HCT116 (cell line): ENCODE measurements at regions not wholly inside any gene's neighbourhood (a gene's known extent, or its start where the extent isn't known, plus 50 kb on each side); places are given as distances from the start of the nearest gene placed in this dataset.

ENCODE experiments used
- ATAC-seq: fragments of 200-7000 bp; cut with Tn5 transposase; 2 replicates; pipeline ENCODE4 v1.9.1; 2020; ENCODE audit warnings: mild to moderate bottlenecking, moderate library complexity
- BruUV-seq: library from RNA; stranded (reverse); fragments of 400-500 nt; replicated peaks from 2 replicates; lab custom pipeline; 2021; lab: Mats Ljungman, UMichigan
- CTCF ChIA-PET: fragments of 300-600 bp; sonication (Branson Sonifier 250); formaldehyde crosslinking; loops from one replicate; lab custom pipeline; 2021; ENCODE audit warnings: antibody characterized with exemption; lab: Charles Lee
- POLR2A ChIA-PET: fragments of 300-600, 350-600 bp; sonication (Branson Sonifier 250); formaldehyde crosslinking; loops from one replicate; lab custom pipeline; 2021; ENCODE audit warnings: antibody characterized with exemption; lab: Charles Lee
- RAD21 ChIA-PET, 2 experiments: fragments of 300-600 bp; sonication (Branson Sonifier 250); formaldehyde crosslinking; loops; one replicate each; lab custom pipeline; 2023; ENCODE audit warnings: low total read pairs in 2 of 2; ENCODE audit not compliant: uncharacterized antibody in 2 of 2, unreplicated experiment in 2 of 2, low non-redundant PET in 1 of 2; lab: Charles Lee
- DNase-seq: peaks from one replicate; pipeline ENCODE4 v3.0.0-alpha.2; 2010; ENCODE audit warnings: low read depth, low spot score
- H2AFZ ChIP-seq: fragments of 200-600 bp; shearing (Covaris generic), sonication (generic); 2 replicates; pipeline ENCODE4 v1.6.1; 2017; ENCODE audit warnings: low read depth, mixed run types, mixed read lengths, antibody characterized with exemption, low read length; ENCODE audit not compliant: poor library complexity, severe bottlenecking
- H3K27ac ChIP-seq: 2 replicates; pipeline ENCODE4 v1.5.1; 2012; ENCODE audit warnings: low read depth, low read length
- H3K27me3 ChIP-seq: fragments of 200-600 bp; sonication (generic); 2 replicates; pipeline ENCODE4 v1.6.1; 2016; ENCODE audit warnings: mixed run types, low read length, mixed read lengths; ENCODE audit not compliant: insufficient read depth
- H3K36me3 ChIP-seq, 2 experiments: fragments of 200-500 bp in 1 of 2; fragments of 200-600 bp in 1 of 2; sonication (Bioruptor generic) in 1 of 2; sonication (generic) in 1 of 2; 2 replicates each; pipeline versions ENCODE4 v1.5.1 to v1.6.1; 2014 to 2016; ENCODE audit warnings: low read length in 2 of 2, inconsistent platforms in 1 of 2, mixed read lengths in 1 of 2, mixed run types in 1 of 2; ENCODE audit not compliant: insufficient read depth in 2 of 2, control insufficient read depth in 1 of 2
- H3K4me1 ChIP-seq, 2 experiments: fragments of 200-600 bp in 1 of 2; sonication (generic) in 1 of 2; 2 replicates each; pipeline versions ENCODE4 v1.5.1 to v1.6.1; 2012 to 2017; ENCODE audit warnings: low read length in 2 of 2, inconsistent platforms in 1 of 2, mild to moderate bottlenecking in 1 of 2, mixed read lengths in 1 of 2, mixed run types in 1 of 2, moderate library complexity in 1 of 2; ENCODE audit not compliant: insufficient read depth in 2 of 2, control insufficient read depth in 1 of 2
- H3K4me2 ChIP-seq: fragments of 200-600 bp; sonication (generic); 2 replicates; pipeline ENCODE4 v1.6.1; 2017; ENCODE audit warnings: mixed run types, low read length, mixed read lengths
- H3K4me3 ChIP-seq, 2 experiments: fragments of 200-600 bp in 1 of 2; sonication (generic) in 1 of 2; replicated peaks in 1 of 2; 2 replicates each; pipeline ENCODE4 v1.5.1; 2011 to 2016; ENCODE audit warnings: low read length in 2 of 2, control low read depth in 1 of 2, low read depth in 1 of 2, mild to moderate bottlenecking in 1 of 2, mixed read lengths in 1 of 2, mixed run types in 1 of 2
- H3K79me2 ChIP-seq: fragments of 200-600 bp; sonication (generic); 2 replicates; pipeline ENCODE4 v1.6.1; 2017; ENCODE audit warnings: mild to moderate bottlenecking, mixed run types, low read length, moderate library complexity, mixed read lengths; ENCODE audit not compliant: insufficient read depth
- H3K9ac ChIP-seq: fragments of 200-600 bp; sonication (generic); 2 replicates; pipeline ENCODE4 v1.6.1; 2016; ENCODE audit warnings: low read length, mixed read lengths
- H3K9me2 ChIP-seq: fragments of 200-600 bp; sonication (generic), shearing (Covaris generic); 2 replicates; pipeline ENCODE4 v1.6.1; 2017; ENCODE audit warnings: mixed run types, mild to moderate bottlenecking, moderate library complexity; ENCODE audit not compliant: insufficient read depth
- H3K9me3 ChIP-seq, 2 experiments: fragments of 200-500 bp in 1 of 2; fragments of 200-600 bp in 1 of 2; sonication (Bioruptor generic) in 1 of 2; sonication (generic) in 1 of 2; 2 replicates each; pipeline ENCODE4 v1.6.1; 2014 to 2017; ENCODE audit warnings: low read length in 2 of 2, mixed read lengths in 2 of 2, inconsistent platforms in 1 of 2, low read depth in 1 of 2, mild to moderate bottlenecking in 1 of 2, mixed run types in 1 of 2, moderate library complexity in 1 of 2; ENCODE audit not compliant: control insufficient read depth in 1 of 2, insufficient read depth in 1 of 2
- H4K20me1 ChIP-seq: fragments of 200-600 bp; sonication (generic), shearing (Covaris generic); 2 replicates; pipeline ENCODE4 v1.6.1; 2017; ENCODE audit warnings: mixed run types, mild to moderate bottlenecking, moderate library complexity; ENCODE audit not compliant: insufficient read depth
- CBX3 ChIP-seq: IDR thresholded peaks from 2 replicates; pipeline ENCODE4 v1.6.1; 2012; ENCODE audit warnings: low read depth
- CTCF ChIP-seq, 3 experiments: fragments of 200-600 bp in 1 of 3; sonication (generic) in 1 of 3; IDR thresholded peaks in 2 of 3; conservative IDR thresholded peaks in 1 of 3; 2 replicates each; pipeline ENCODE4 v1.5.1; 2012 to 2017; ENCODE audit warnings: low read depth in 2 of 3, low read length in 2 of 3, antibody characterized with exemption in 1 of 3, borderline replicate concordance in 1 of 3, control low read depth in 1 of 3, mild to moderate bottlenecking in 1 of 3, mixed read lengths in 1 of 3, mixed run types in 1 of 3, moderate library complexity in 1 of 3; ENCODE audit not compliant: insufficient read depth in 1 of 3
- ELF1 ChIP-seq: IDR thresholded peaks from 2 replicates; pipeline ENCODE4 v1.6.1; 2012; ENCODE audit warnings: low read depth, borderline replicate concordance
- FOSL1 ChIP-seq: IDR thresholded peaks from 2 replicates; pipeline ENCODE4 v1.6.1; 2012; ENCODE audit warnings: low read depth
- JUND ChIP-seq: IDR thresholded peaks from 2 replicates; pipeline ENCODE4 v1.6.1; 2012
- MAX ChIP-seq: IDR thresholded peaks from 2 replicates; pipeline ENCODE4 v1.6.1; 2012
- POLR2A ChIP-seq: IDR thresholded peaks from 2 replicates; pipeline ENCODE4 v1.7.0; 2011; ENCODE audit warnings: borderline replicate concordance; ENCODE audit not compliant: insufficient read depth, insufficient read length; ENCODE audit errors: extremely low read depth
- RAD21 ChIP-seq: IDR thresholded peaks from 2 replicates; pipeline ENCODE4 v1.6.1; 2012; ENCODE audit warnings: low read depth, mild to moderate bottlenecking
- SP1 ChIP-seq: IDR thresholded peaks from 2 replicates; pipeline ENCODE4 v1.6.1; 2012; ENCODE audit warnings: low read depth
- SRF ChIP-seq: IDR thresholded peaks from 2 replicates; pipeline ENCODE4 v1.6.1; 2012; ENCODE audit warnings: low read depth
- TCF7L2 ChIP-seq: IDR thresholded peaks from 2 replicates; pipeline ENCODE4 v1.7.0; 2011; ENCODE audit warnings: borderline replicate concordance, inconsistent platforms; ENCODE audit not compliant: insufficient read depth, insufficient read length; ENCODE audit errors: extremely low read depth
- YY1 ChIP-seq: IDR thresholded peaks from 2 replicates; pipeline ENCODE4 v1.6.1; 2011; ENCODE audit warnings: low read length, low read depth, moderate library complexity, mild to moderate bottlenecking; ENCODE audit not compliant: insufficient replicate concordance; ENCODE audit errors: extremely low read depth
- ZFX ChIP-seq: fragments of 450-650 bp; IDR thresholded peaks from 2 replicates; pipeline ENCODE4 v1.6.1; 2017
- ZNF274 ChIP-seq: fragments of 200-500 bp; sonication (Bioruptor generic); IDR thresholded peaks from 2 replicates; pipeline ENCODE4 v1.6.1; 2014; ENCODE audit warnings: mild to moderate bottlenecking, low read depth, low read length, inconsistent platforms
- intact Hi-C: fragments of 100-400 bp; cut with micrococcal nuclease; formaldehyde crosslinking; loops from 2 replicates; pipeline ENCODE4 v1.10.0; 2022

- TF ChIP-seq SP1 (no peak), TCF7L2 (no peak), ZFX (no peak)
- TF ChIP-seq, all 23 proteins: peak for 0
Measured at GRCh38 chr2:214671319-214671885, 138.1 kb downstream of the BARD1 start (continued).

- BruUV-seq = no TSS peak
- intact Hi-C loops = no loop called here
- Histone ChIP-seq H3K27me3 (no peaks in the 10 kb centered on the region), H3K36me3 (no peaks in the 10 kb centered on the region), H3K9me2 (0 out of 2 replicates have a peak, but pooled peaks cover 4% of the 10 kb centered on the region), H3K4me3 (no peak overlapping the region), H3K9me3 (no peaks in the 10 kb centered on the region), H3K4me1 (no peaks in the 10 kb centered on the region), H2AFZ (no peak overlapping the region), H3K27ac (no peak overlapping the region), H3K4me2 (no peak overlapping the region), H4K20me1 (no peaks in the 10 kb centered on the region), H3K79me2 (no peaks in the 10 kb centered on the region), H3K9ac (no peak overlapping the region)
- POLR2A ChIA-PET = no interaction called here
- DNase-seq = no peak
- RAD21 ChIA-PET = no interaction called here
- CTCF ChIA-PET = no interaction called here
- ATAC-seq = no peak
- no peak for TF ChIP-seq SP1
- no peak for TF ChIP-seq ZNF274
- no peak for TF ChIP-seq CBX3
Measured at GRCh38 chr2:214652473-214652872, 157.0 kb downstream of the BARD1 start.

GRCh38 chr2:214651451-214651850 lies 158.0 kb downstream of the BARD1 start:
- ChIA-PET RAD21 (interaction anchor here in 1 of 2 experiments (0.6 kb wide), 1 partner anchor 404 kb away, joined by 3 read pairs; no protein-coding TSS in a partner anchor), POLR2A (no interaction called here), CTCF (no interaction called here)
- Histone ChIP-seq H3K9me2 (0 out of 2 replicates have a peak, but pooled peaks cover 4% of the 10 kb centered on the region), H3K27me3 (no peaks in the 10 kb centered on the region), H3K9ac (no peak overlapping the region), H4K20me1 (no peaks in the 10 kb centered on the region), H3K27ac (no peak overlapping the region), H3K9me3 (no peaks in the 10 kb centered on the region), H3K36me3 (no peaks in the 10 kb centered on the region), H3K4me2 (no peak overlapping the region), H3K4me3 (no peak overlapping the region), H2AFZ (no peak overlapping the region), H3K4me1 (no peaks in the 10 kb centered on the region), H3K79me2 (no peaks in the 10 kb centered on the region)
- intact Hi-C loops = no loop called here
- no TSS peak for BruUV-seq
- DNase-seq (no peak), ATAC-seq (no peak)
- no peak for TF ChIP-seq POLR2A
- TF ChIP-seq RAD21 = no peak
- no peak for TF ChIP-seq CBX3
- no peak for TF ChIP-seq ZNF274
- no peak for TF ChIP-seq CTCF (IDR thresholded peaks at IDR 0.05 in 2 of 3, conservative IDR thresholded peaks at IDR 0.05 in 1 of 3; ENCODE audit: borderline replicate concordance in 1 of 3, insufficient read depth in 1 of 3, low read depth in 2 of 3, low read length in 2 of 3)
- no peak for TF ChIP-seq MAX
- TF ChIP-seq YY1 = no peak
- no peak for TF ChIP-seq SRF
- TF ChIP-seq TCF7L2 = no peak
- no peak for TF ChIP-seq SP1
- no peak for TF ChIP-seq FOSL1
- TF ChIP-seq JUND = no peak
- no peak for TF ChIP-seq ELF1
